ENCODE measurements at regions not wholly inside any gene's neighbourhood (a gene's known extent, or its start where the extent isn't known, plus 50 kb on each side); places are given as distances from the start of the nearest gene placed in this dataset.

GRCh38 chr11:98409069-98409468 is 611.7 kb upstream of the CNTN5 start (continued):
- TF ChIP-seq ZFP36 (IDR thresholded peaks at IDR 0.05; ENCODE audit: borderline replicate concordance, partially characterized antibody) (no peak), POLR2AphosphoS2 (conservative IDR thresholded peaks at IDR 0.05; ENCODE audit: low read length) (no peak), POLR2A (IDR thresholded peaks at IDR 0.05; ENCODE audit: low read length) (no peak), HDAC2 (IDR thresholded peaks at IDR 0.05) (no peak)

GRCh38 chr11:98411777-98412176 is 609.0 kb upstream of the CNTN5 start:
- ChIA-PET CTCF (no interaction called here), POLR2A (no interaction called here)
- H3K9me3 ChIP-seq = no peaks in the 10 kb centered on the region
- H3K4me3 ChIP-seq = no peak overlapping the region
- no peak for FAIRE-seq
- ATAC-seq = no peak
- no peak overlapping the region for H3K4me2 ChIP-seq
- TF ChIP-seq ZNF302 (CRISPR knock-in tag; IDR thresholded peaks at IDR 0.05) (no peak), HES2 (IDR thresholded peaks at IDR 0.05) (no peak), BCL3 (IDR thresholded peaks at IDR 0.05) (no peak), GATA3 (IDR thresholded peaks at IDR 0.05; ENCODE audit: borderline replicate concordance) (no peak), ATOH8 (CRISPR knock-in tag; IDR thresholded peaks at IDR 0.05; ENCODE audit: low read depth) (no peak), MYC (IDR thresholded peaks at IDR 0.05; ENCODE audit: borderline replicate concordance, low read length) (no peak), PBX3 (IDR thresholded peaks at IDR 0.05) (no peak), HOXB5 (CRISPR knock-in tag; IDR thresholded peaks at IDR 0.05) (no peak), ZC3H11A (IDR thresholded peaks at IDR 0.05) (no peak), TFCP2L1 (CRISPR knock-in tag; IDR thresholded peaks at IDR 0.05) (no peak), RFX5 (IDR thresholded peaks at IDR 0.05) (no peak), TP53 (CRISPR knock-in tag; IDR thresholded peaks at IDR 0.05) (no peak), POLR2AphosphoS2 (conservative IDR thresholded peaks at IDR 0.05; ENCODE audit: low read length) (no peak), FOSB (CRISPR knock-in tag; IDR thresholded peaks at IDR 0.05) (no peak), HDAC2 (IDR thresholded peaks at IDR 0.05) (no peak), MAX (IDR thresholded peaks at IDR 0.05) (no peak), FOSL2 (IDR thresholded peaks at IDR 0.05) (no peak), FOSL2 (CRISPR knock-in tag; IDR thresholded peaks at IDR 0.05) (no peak), ESRRA (IDR thresholded peaks at IDR 0.05; ENCODE audit: borderline replicate concordance, low read length) (no peak)
- 41% methylated on average over 3 of the region's 3 CpGs for WGBS (ENCODE audit: missing lambda C conversion rate)
- no peak overlapping the region for H3K27ac ChIP-seq
- DNase-seq (ENCODE audit: low read depth in 1 of 2, low spot score in 1 of 2) = no peak
- no peaks in the 10 kb centered on the region for H3K4me1 ChIP-seq

- FAIRE-seq (no peak), ATAC-seq (no peak), DNase-seq (ENCODE audit: low read depth in 1 of 2, low spot score in 1 of 2) (no peak)
- TF ChIP-seq FOSB (CRISPR knock-in tag; IDR thresholded peaks at IDR 0.05) (no peak), MAX (IDR thresholded peaks at IDR 0.05) (no peak), REST (IDR thresholded peaks at IDR 0.05) (no peak), HEYL (CRISPR knock-in tag; IDR thresholded peaks at IDR 0.05) (no peak), RCOR1 (IDR thresholded peaks at IDR 0.05; ENCODE audit: low read depth, low read length) (no peak), MYC (IDR thresholded peaks at IDR 0.05; ENCODE audit: borderline replicate concordance, low read length) (no peak), SREBF2 (IDR thresholded peaks at IDR 0.05) (no peak), POLR2AphosphoS2 (conservative IDR thresholded peaks at IDR 0.05; ENCODE audit: low read length) (no peak), CBX2 (IDR thresholded peaks at IDR 0.05; ENCODE audit: borderline replicate concordance, low read depth) (no peak), NR3C1 (IDR thresholded peaks at IDR 0.05) (no peak)
- ChIA-PET POLR2A (no interaction called here), CTCF (no interaction called here)
- Histone ChIP-seq H3K27ac (no peak overlapping the region), H3K4me2 (no peak overlapping the region), H3K4me1 (no peaks in the 10 kb centered on the region), H3K4me3 (no peak overlapping the region), H3K9me3 (no peaks in the 10 kb centered on the region)
- WGBS (ENCODE audit: missing lambda C conversion rate) = 57% methylated on average over 3 of the region's 3 CpGs
These were observed 603.4 kb upstream of the CNTN5 start for GRCh38 chr11:98417256-98417755.

All from A549 (cell line).